SW 1271 (cell line): ENCODE measurements at regions not wholly inside any gene's neighbourhood (a gene's known extent, or its start where the extent isn't known, plus 50 kb on each side); places are given as distances from the start of the nearest gene placed in this dataset.
A peak's percentile ranks its signal among the peaks of the same experiment; 100 is the strongest.
"Not testable (repeated sequence)": the region's sequence is repeated elsewhere in the genome, so short reads cannot be mapped to it uniquely, and the experiment has no call there.

Experiments
- DNase-seq, 2 experiments: peaks; one replicate each; lab custom pipeline; 2025; lab: John Stamatoyannopoulos, UW

- DNase-seq = no peak
Measured at GRCh38 chrX:65610481-65610880, 57.0 kb upstream of the MSN start.

GRCh38 chrX:65610040-65610439, 57.4 kb upstream of the MSN start:
- DNase-seq = no peak

- DNase-seq = no peak
Measured at GRCh38 chrX:65609237-65609636, 58.2 kb upstream of the MSN start.

DNA sequence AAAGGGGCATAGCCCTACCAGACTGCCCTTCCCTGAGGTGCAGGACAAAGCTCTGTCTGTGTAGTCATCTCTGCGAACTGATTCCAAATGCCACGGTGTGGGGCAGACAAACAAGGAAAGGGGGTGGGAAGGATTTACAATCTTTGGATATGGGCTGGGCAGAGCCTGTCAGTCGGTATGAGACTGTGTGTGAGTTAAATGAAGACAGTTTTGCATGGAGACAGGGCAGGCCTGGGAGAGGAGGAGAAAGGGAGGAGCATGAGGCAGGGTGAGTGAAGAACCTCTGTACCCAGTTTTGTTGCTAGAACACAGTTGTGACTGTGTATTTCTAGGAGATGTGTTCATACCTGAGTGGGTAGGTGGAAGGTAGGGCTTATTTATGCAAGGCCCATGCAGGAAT, 59.4 kb upstream of the MSN start:
- DNase-seq = no peak

DNA sequence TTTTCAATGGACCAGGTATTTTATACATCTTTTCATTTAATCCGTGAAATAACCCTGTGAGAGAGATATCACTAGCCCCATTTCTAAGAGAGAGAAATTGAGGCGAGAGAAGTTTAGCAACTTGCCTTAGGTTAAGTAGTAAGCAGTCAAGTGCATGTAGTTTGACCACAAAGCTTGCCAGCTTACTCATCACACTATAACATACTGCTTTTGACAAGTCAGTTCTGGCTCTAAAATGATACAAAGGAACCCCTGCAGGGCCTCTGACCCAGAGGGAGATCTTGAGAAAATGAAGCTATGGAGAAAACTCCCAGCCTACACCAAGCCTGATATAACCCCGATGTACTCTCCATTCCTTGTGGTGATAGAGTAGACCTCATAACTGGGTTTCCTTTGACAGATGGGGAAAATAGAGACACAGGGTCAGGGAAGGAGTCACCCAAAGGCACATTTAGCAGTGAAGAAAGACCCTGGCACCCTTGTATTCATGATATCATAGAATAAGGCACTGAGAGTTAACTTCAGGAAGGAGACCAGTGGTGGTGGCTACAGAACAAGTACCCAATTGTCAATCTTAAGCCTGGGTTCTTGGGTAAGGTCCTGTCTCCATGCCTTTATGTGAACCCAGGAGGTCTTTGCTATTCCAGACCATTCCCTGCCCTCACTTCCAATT, 60.2 kb upstream of the MSN start:
- DNase-seq = no peak

- no peak for DNase-seq
Measured at GRCh38 chrX:65602221-65602560, 65.3 kb upstream of the MSN start.

DNA sequence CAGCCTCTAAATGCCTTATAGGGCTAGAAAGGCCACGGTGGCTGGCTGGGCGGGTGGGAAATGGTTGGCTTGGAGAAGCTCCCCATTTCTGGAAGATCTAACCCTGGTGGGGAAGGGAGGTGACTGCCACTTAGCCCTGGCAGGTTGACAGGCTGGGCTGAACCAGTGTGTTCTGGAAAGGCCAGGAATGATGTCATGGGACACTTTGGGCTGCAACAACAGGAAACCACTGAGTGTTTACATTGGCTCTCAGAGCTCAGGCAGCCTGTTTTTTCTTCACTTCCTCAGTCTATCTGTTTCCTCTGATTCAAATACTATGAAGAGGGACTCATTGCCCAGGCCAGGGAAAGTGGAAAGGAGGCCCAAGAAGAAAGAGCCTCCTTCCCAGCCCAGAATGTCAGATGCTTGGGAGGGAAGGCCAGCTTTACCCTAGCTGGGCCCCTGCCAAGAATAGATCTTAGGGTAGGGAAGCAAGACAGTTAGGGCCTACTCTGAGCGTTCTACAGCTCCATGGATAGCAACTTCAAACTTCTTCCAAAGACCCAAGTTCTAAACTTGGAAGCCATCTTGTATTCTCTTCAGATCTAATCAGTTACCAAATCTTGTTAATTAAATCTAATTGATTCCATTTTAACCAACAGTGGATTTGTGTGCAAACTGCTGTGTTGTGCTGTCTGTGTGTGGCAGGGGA, 65.8 kb upstream of the MSN start:
- peak; percentile 30 to 46 for DNase-seq

- DNase-seq = no peak
Measured at GRCh38 chrX:65601126-65601525, 66.3 kb upstream of the MSN start.

DNA sequence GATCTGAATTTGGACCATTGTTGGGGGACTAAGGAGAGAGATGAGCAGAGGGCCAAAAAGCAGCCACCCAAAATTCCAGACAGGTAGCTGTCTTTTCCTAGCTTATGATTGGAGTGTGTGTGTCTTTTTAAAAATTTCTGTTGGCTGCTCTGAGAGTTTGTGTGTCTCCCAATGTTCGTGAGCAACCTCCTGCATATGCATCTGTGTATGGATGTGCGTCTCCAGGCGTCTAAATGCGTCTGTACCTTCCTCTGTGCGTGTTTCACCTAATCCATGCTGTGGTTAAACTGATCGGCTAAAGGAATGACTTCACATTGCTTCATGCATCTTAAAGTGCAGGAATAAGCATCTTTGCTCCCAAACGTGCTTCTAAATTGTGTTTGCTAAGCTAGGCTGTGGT, 65.5 kb upstream of the LAS1L start:
- DNase-seq = no peak

DNA sequence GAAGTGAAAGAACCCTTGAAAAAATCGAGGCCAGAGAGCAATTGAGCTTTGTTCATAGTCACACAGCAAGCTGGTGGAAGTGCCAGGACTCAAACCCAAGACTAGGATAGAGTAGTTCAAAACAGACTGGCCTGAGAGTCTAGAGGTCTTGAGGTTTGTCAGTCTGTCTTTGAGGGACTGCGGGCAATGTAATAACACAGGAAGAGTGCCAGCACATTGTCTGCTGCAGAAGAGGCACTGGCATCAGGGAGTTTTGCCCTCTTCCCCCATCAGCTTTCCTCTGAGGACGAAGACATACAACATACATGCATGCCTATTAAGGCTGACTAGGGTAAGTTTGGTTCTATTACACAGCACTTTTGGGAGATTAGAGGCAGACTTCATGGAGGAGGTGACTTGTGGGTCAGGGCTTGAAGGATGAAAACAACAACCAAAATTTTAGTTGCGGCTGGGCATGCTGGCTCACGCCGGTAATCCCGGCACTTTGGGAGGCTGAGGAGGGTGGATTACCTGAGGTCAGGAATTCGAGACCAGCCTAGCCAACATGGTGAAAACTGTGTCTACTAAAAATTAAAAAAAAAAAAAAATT, 64.1 kb upstream of the LAS1L start:
- no peak for DNase-seq

DNA sequence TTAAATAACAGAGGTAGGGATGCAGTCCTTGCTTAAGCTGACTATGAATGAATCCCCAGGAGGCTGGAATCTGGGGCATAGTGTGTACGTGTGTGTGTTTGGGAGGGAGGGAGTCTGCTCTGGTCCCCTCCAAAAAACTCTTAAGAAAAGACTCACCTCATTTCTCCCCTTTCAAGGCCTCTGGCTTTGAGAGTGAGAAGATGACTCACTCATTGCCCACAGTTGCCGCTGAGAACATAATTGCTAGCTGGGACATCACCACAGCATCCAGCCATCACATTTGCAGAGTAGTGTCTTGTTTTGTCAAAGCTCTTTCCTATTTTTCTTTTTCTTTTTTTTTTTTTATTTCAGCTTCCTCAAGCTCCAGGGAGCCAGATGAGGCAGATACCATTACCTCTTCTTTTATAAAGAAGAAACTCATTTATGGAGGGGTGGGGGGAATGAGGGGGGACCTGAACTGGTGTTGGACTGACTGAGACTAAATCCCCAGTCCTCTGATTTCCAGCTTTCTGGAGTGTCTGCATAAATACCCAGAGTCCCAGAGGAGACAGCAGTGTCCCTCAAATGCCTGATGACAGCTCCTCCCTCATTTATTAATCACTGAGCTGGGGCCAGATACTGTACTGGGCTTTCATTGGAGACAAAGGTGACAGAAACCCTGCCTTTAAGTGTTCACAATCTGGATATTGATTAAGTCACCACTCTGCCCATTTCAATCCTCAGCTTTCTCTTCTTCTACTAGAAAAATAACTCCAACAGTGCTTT, 61.9 kb upstream of the LAS1L start:
- peak in 1 of 2 experiments; percentile 1 for DNase-seq

GRCh38 chrX:65595460-65595876, 60.9 kb upstream of the LAS1L start:
- peak; percentile 62 to 87 for DNase-seq

DNA sequence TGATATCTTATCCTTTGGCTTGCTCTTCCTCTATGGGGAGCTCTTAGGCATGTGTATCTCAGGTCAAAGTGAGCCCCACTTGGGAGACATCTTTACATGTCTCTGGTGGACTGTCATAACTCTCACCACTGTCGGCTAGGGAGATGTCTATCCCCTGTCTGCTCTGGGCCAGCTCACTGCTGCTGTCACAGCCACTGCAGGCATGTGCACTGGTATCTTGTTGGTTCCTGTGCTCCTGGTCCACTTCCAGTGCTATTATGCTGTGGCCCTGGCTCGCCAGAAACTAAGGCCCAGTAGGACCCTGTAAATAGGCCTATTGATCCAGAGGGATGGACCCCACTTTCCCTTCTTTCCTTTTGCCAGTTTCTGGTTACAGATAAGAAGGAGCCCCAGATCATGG, 56.6 kb upstream of the LAS1L start:
- no peak for DNase-seq

- no peak for DNase-seq
Measured at GRCh38 chrX:65589304-65589703, 54.7 kb upstream of the LAS1L start.

DNA sequence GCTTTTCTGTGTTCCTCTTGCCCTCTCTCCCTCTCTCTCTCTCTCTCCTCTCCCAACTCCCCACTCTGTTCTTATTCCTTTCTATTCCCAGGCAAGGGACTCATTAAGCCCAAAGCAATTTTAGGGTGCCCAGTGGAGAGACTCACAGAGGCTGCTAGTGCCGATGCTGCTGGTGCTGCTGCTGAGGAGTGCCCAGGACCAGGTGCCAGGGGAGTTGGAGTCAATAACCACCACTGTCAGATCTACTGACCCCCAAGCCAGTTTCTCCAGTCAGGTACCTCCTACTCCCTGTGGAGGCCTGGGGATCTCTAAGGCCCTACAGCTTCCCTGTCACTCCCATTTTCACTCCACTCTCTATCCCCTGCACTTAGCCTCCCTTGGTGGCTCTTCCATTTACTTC, 54.2 kb upstream of the LAS1L start:
- no peak for DNase-seq

DNA sequence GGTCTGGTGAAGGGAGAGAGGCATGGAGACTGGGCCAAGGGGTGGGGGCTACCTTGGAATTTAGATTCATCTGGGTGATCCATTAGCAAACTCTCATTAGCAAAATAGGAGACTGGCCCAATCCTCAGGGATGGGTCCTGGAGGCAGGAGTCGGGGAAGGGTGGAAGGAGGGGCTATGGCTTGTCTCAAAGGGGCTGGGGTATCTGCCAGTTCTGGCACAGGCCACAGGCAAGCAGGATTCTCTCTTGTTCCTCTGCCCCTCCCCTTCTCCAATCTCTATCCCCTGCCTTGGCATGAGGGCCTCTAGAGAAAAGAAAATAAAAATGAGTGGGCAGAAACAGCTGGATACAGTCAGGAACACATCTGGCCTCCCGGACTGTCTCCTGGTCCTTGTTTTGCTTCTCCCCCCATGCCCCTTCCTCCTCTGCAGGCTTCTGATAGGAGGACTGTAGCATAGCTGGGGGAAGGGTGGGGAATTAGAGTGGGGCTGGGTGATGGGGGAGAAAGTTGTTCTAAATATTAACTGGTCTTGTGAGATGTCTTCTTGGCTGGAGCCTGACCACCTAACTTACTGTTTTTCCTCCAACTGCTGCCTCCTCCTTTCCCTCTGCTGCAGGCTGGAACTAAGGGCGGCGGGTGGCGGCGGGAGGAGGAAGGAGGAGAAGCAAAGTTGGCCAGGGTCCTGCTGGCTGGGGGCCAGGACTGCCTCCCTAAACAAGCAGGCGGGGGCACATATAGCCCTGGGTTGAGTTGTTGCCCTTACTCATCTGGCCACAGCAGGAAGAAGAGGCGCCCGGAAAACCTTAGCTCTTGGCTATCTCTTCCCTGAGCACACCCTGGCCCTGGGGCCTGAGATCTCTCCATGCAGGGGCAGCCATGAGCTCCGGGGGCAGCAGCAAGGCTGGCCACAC, 53.3 kb upstream of the LAS1L start:
- no peak for DNase-seq

DNA sequence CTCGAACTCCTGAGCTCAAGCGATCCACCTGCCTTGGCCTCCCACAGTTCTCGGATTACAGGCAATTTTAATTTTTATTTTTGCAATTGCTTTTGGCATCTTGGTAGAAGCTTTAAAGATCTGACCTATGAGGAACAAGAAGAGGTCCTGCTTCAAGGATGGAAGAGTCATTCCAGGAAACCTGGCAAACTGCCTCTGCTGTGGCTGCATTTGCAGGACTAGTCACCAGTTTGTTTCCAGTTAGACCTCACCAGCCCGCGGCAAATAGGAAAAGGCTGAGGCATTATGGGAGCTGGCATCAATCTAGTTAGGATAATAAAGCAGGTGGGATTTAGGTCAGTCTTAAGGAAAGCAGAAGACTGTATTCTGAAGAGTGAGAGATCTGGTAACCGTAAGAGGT, 51.9 kb upstream of the LAS1L start:
- DNase-seq = no peak

- not testable (repeated sequence) for DNase-seq
Measured at GRCh38 chrX:65585226-65585625, 50.6 kb upstream of the LAS1L start.
